ENCODE measurements at regions not wholly inside any gene's neighbourhood (a gene's known extent, or its start where the extent isn't known, plus 50 kb on each side); places are given as distances from the start of the nearest gene placed in this dataset.

DNA sequence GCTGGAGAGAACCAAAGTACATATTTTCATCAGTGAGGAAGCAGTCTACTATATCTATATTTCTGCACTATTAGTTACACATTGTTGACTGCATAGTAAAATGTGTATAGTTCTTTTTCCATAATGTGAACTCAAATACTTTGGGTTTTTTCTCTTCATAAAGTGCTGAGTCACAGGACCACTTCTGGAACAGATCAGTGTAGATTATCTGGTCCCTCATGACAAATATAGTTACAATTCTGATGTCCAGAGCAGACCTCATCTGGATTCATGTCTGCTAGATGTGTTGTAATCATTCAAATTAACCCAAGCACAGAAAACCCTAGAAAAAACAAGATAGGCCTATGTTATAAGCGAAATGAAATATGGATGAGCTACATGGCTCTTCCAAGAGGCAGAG lies 171.4 kb downstream of the SUCLA2 start:
- Histone ChIP-seq H3K4me2 (ENCODE audit: insufficient read depth, low read length) (no peak overlapping the region), H3K9ac (replicated peaks; ENCODE audit: extremely low read depth, insufficient read depth, low read length) (no peak overlapping the region), H3K9me3 (replicated peaks; ENCODE audit: control insufficient read depth, insufficient read depth, low read length) (no peaks in the 10 kb centered on the region), H4K20me1 (replicated peaks; ENCODE audit: control insufficient read depth, extremely low read depth, insufficient read depth, low read length) (no peaks in the 10 kb centered on the region), H3K27ac (ENCODE audit: insufficient read depth, low read depth, low read length) (no peak overlapping the region), H3K27me3 (ENCODE audit: control insufficient read depth in 2 of 2, insufficient read depth in 2 of 2, low read length in 2 of 2) (no peaks in the 10 kb centered on the region), H3K9me1 (replicated peaks; ENCODE audit: control insufficient read depth, extremely low read depth, insufficient read depth, low read length) (no peaks in the 10 kb centered on the region), H3K4me3 (replicated peaks in 1 of 3; ENCODE audit: insufficient read depth in 1 of 3, low read depth in 1 of 3, low read length in 3 of 3) (no peak overlapping the region), H3K4me1 (ENCODE audit: control insufficient read depth, extremely low read depth, insufficient read depth, low read length) (no peaks in the 10 kb centered on the region), H3K79me2 (ENCODE audit: control insufficient read depth, insufficient read depth, low read length) (no peaks in the 10 kb centered on the region), H2AFZ (ENCODE audit: low read depth, low read length) (no peak overlapping the region), H3K36me3 (ENCODE audit: control insufficient read depth in 2 of 2, extremely low read depth in 1 of 2, insufficient read depth in 2 of 2, low read length in 2 of 2) (no peaks in the 10 kb centered on the region)
- BruUV-seq (replicated peaks), result no TSS peak
- DNase-seq (ENCODE audit: low read depth, low spot score) (no peak), FAIRE-seq (no peak)
- no peak for TF ChIP-seq POLR2AphosphoS5 (IDR thresholded peaks at IDR 0.05; ENCODE audit: insufficient read depth, low read depth, low read length)
- ChIA-PET POLR2A (no interaction called here), CTCF (no interaction called here)
- dilution Hi-C loops (cut with MboI; ENCODE audit: extremely low pct_ligation_motif_present, low sequenced_read_pairs) (no loop called here), intact Hi-C loops (cut with micrococcal nuclease) (no loop called here)

DNA sequence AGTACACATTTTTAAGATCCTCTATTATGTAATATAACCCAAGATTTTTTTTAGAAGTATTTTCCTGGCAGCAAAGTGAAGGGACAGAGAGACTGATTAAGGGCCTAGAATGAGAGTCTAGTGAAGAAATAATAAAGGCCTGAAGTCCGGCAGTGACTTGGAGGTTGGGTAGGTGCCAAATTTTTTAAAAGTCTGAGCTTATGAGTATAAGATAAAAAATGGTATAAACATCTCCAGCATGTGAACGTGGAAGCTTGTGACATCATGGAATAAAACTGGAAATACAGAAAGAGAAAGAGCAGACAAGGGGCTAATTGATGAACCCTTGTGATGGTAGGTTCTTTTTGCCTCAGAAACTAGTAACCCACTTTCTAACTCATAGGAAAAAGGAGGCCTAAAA lies 174.6 kb downstream of the SUCLA2 start:
- dilution Hi-C loops (cut with MboI; ENCODE audit: extremely low pct_ligation_motif_present, low sequenced_read_pairs), result no loop called here
- no peaks in the 10 kb centered on the region for H3K9me3 ChIP-seq (replicated peaks; ENCODE audit: control insufficient read depth, insufficient read depth, low read length)
- no peaks in the 10 kb centered on the region for H3K9me1 ChIP-seq (replicated peaks; ENCODE audit: control insufficient read depth, extremely low read depth, insufficient read depth, low read length)
- ChIA-PET CTCF (no interaction called here), POLR2A (no interaction called here)
- TF ChIP-seq JUN (IDR thresholded peaks at IDR 0.05; ENCODE audit: borderline replicate concordance, insufficient read depth, insufficient read length, low read depth) (no peak), MYC (IDR thresholded peaks at IDR 0.05; ENCODE audit: low read depth, low read length) (no peak), POLR2A (IDR thresholded peaks at IDR 0.05; ENCODE audit: low read depth, low read length) (no peak), EZH2 (IDR thresholded peaks at IDR 0.05; ENCODE audit: borderline replicate concordance, low read depth, low read length, severe bottlenecking) (no peak), POLR2AphosphoS5 (IDR thresholded peaks at IDR 0.05; ENCODE audit: insufficient read depth, low read depth, low read length) (no peak), GATA2 (IDR thresholded peaks at IDR 0.05; ENCODE audit: insufficient read depth, insufficient read length, low read depth, low read length) (no peak), FOS (IDR thresholded peaks at IDR 0.05; ENCODE audit: borderline replicate concordance, insufficient read depth, low read length) (no peak)
- TF ChIP-seq, protein P1, sequence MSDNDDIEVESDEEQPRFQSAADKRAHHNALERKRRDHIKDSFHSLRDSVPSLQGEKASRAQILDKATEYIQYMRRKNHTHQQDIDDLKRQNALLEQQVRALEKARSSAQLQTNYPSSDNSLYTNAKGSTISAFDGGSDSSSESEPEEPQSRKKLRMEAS (IDR thresholded peaks at IDR 0.05; ENCODE audit: insufficient read depth, insufficient read length), result no peak
- TF ChIP-seq, protein P2, sequence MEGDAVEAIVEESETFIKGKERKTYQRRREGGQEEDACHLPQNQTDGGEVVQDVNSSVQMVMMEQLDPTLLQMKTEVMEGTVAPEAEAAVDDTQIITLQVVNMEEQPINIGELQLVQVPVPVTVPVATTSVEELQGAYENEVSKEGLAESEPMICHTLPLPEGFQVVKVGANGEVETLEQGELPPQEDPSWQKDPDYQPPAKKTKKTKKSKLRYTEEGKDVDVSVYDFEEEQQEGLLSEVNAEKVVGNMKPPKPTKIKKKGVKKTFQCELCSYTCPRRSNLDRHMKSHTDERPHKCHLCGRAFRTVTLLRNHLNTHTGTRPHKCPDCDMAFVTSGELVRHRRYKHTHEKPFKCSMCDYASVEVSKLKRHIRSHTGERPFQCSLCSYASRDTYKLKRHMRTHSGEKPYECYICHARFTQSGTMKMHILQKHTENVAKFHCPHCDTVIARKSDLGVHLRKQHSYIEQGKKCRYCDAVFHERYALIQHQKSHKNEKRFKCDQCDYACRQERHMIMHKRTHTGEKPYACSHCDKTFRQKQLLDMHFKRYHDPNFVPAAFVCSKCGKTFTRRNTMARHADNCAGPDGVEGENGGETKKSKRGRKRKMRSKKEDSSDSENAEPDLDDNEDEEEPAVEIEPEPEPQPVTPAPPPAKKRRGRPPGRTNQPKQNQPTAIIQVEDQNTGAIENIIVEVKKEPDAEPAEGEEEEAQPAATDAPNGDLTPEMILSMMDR (IDR thresholded peaks at IDR 0.05; ENCODE audit: extremely low read depth in 1 of 2, insufficient read depth in 1 of 2, low read depth in 1 of 2, low read length in 2 of 2), result no peak
- H3K4me1 ChIP-seq (ENCODE audit: control insufficient read depth, extremely low read depth, insufficient read depth, low read length), result no peaks in the 10 kb centered on the region
- no peaks in the 10 kb centered on the region for H4K20me1 ChIP-seq (replicated peaks; ENCODE audit: control insufficient read depth, extremely low read depth, insufficient read depth, low read length)
- no peak overlapping the region for H3K4me3 ChIP-seq (replicated peaks in 1 of 3; ENCODE audit: insufficient read depth in 1 of 3, low read depth in 1 of 3, low read length in 3 of 3)
- no peak overlapping the region for H2AFZ ChIP-seq (ENCODE audit: low read depth, low read length)
- no peak overlapping the region for H3K9ac ChIP-seq (replicated peaks; ENCODE audit: extremely low read depth, insufficient read depth, low read length)
- intact Hi-C loops (cut with micrococcal nuclease), result no loop called here
- no peaks in the 10 kb centered on the region for H3K27me3 ChIP-seq (ENCODE audit: control insufficient read depth in 2 of 2, insufficient read depth in 2 of 2, low read length in 2 of 2)
- no peaks in the 10 kb centered on the region for H3K79me2 ChIP-seq (ENCODE audit: control insufficient read depth, insufficient read depth, low read length)
- no TSS peak for BruUV-seq (replicated peaks)
- no peak overlapping the region for H3K27ac ChIP-seq (ENCODE audit: insufficient read depth, low read depth, low read length)
- H3K36me3 ChIP-seq (ENCODE audit: control insufficient read depth in 2 of 2, extremely low read depth in 1 of 2, insufficient read depth in 2 of 2, low read length in 2 of 2), result no peaks in the 10 kb centered on the region
- FAIRE-seq, result no peak
- no peak overlapping the region for H3K4me2 ChIP-seq (ENCODE audit: insufficient read depth, low read length)
- DNase-seq (ENCODE audit: low read depth, low spot score), result no peak
